H1 (cell line): ENCODE measurements at regions not wholly inside any gene's neighbourhood (a gene's known extent, or its start where the extent isn't known, plus 50 kb on each side); places are given as distances from the start of the nearest gene placed in this dataset.

ENCODE experiments used
- CTCF ChIA-PET: fragments of 300-600 bp; sonication (Branson Sonifier 250); formaldehyde crosslinking; loops from one replicate; lab custom pipeline; 2021; ENCODE audit not compliant: partially characterized antibody; lab: Charles Lee
- POLR2A ChIA-PET: fragments of 300-600 bp; sonication (Branson Sonifier 250); formaldehyde crosslinking; loops from one replicate; lab custom pipeline; 2021; ENCODE audit warnings: inconsistent platforms; ENCODE audit not compliant: partially characterized antibody; lab: Charles Lee
- DNase-seq, 2 experiments: peaks; one replicate each; pipeline versions ENCODE4 v3.0.0 to v3.0.0-alpha.2; 2010 to 2022; ENCODE audit warnings: low spot score in 2 of 2, low read depth in 1 of 2, mixed read lengths in 1 of 2
- FAIRE-seq: peaks from 2 replicates; lab custom pipeline; 2011; peaks lifted over from hg19 to GRCh38; lab: Jason Lieb, UNC
- H2AFZ ChIP-seq: 2 replicates; pipeline ENCODE4 v1.8.1; 2012; ENCODE audit warnings: low read length, inconsistent platforms
- H2AK5ac ChIP-seq: 2 replicates; pipeline ENCODE4 v1.6.1; 2013; ENCODE audit warnings: low read depth, low read length
- H2BK120ac ChIP-seq: replicated peaks from 2 replicates; pipeline ENCODE3; 2013; ENCODE audit warnings: low read depth, low read length, inconsistent platforms
- H2BK12ac ChIP-seq: 2 replicates; pipeline ENCODE4 v1.6.1; 2013; ENCODE audit warnings: low read depth, low read length
- H2BK15ac ChIP-seq: 2 replicates; pipeline ENCODE4 v1.6.1; 2013; ENCODE audit warnings: low read length
- H2BK20ac ChIP-seq: 2 replicates; pipeline ENCODE4 v1.6.1; 2013; ENCODE audit warnings: low read length
- H2BK5ac ChIP-seq: 2 replicates; pipeline ENCODE4 v1.6.1; 2013; ENCODE audit warnings: low read depth, low read length
- H3K14ac ChIP-seq: 2 replicates; pipeline ENCODE4 v1.6.1; 2013; ENCODE audit warnings: inconsistent platforms; ENCODE audit not compliant: insufficient read length
- H3K18ac ChIP-seq: 2 replicates; pipeline ENCODE4 v1.6.1; 2013; ENCODE audit warnings: low read length; ENCODE audit errors: extremely low read depth
- H3K23ac ChIP-seq: 2 replicates; pipeline ENCODE4 v1.6.1; 2013; ENCODE audit warnings: inconsistent platforms; ENCODE audit not compliant: insufficient read length
- H3K23me2 ChIP-seq: 2 replicates; pipeline ENCODE4 v1.6.1; 2013; ENCODE audit warnings: low read depth, low read length
- H3K27ac ChIP-seq: 2 replicates; pipeline ENCODE4 v1.6.1; 2011; ENCODE audit warnings: low read depth, low read length, inconsistent platforms
- H3K27me3 ChIP-seq, 4 experiments: replicated peaks in 1 of 4; 1 replicate in 1 of 4; 2 replicates in 3 of 4; pipeline versions ENCODE4 v1.6.1 to v1.8.1; 2011 to 2013; ENCODE audit warnings: low read length in 3 of 4, mild to moderate bottlenecking in 3 of 4, inconsistent platforms in 2 of 4, mixed read lengths in 2 of 4, moderate library complexity in 1 of 4; ENCODE audit not compliant: control insufficient read depth in 3 of 4, insufficient read depth in 3 of 4; ENCODE audit errors: extremely low read depth in 1 of 4
- H3K36me3 ChIP-seq, 4 experiments: 2 replicates each; pipeline versions ENCODE4 v1.6.1 to v1.8.1; 2011 to 2013; ENCODE audit warnings: mild to moderate bottlenecking in 4 of 4, low read length in 3 of 4, moderate library complexity in 2 of 4, control low read depth in 1 of 4, inconsistent platforms in 1 of 4; ENCODE audit not compliant: insufficient read depth in 4 of 4, control insufficient read depth in 2 of 4
- H3K4ac ChIP-seq: replicated peaks from 2 replicates; pipeline ENCODE3; 2013; ENCODE audit warnings: low read length, low read depth, mixed read lengths, inconsistent platforms; ENCODE audit not compliant: insufficient read length
- H3K4me1 ChIP-seq, 4 experiments: replicated peaks in 1 of 4; 1 replicate in 1 of 4; 2 replicates in 3 of 4; pipeline versions ENCODE4 v1.6.1 to v1.8.1; 2011 to 2013; ENCODE audit warnings: low read length in 3 of 4, inconsistent platforms in 2 of 4, mixed read lengths in 1 of 4; ENCODE audit not compliant: insufficient read depth in 4 of 4, control insufficient read depth in 3 of 4
- H3K4me2 ChIP-seq, 2 experiments: 2 replicates each; pipeline versions ENCODE4 v1.6.1 to v1.8.1; 2011 to 2013; ENCODE audit warnings: low read depth in 2 of 2, low read length in 2 of 2, control low read depth in 1 of 2, inconsistent platforms in 1 of 2, mild to moderate bottlenecking in 1 of 2; ENCODE audit not compliant: insufficient read depth in 1 of 2
- H3K4me3 ChIP-seq, 4 experiments: fragments of 200-600, 300-600 bp in 1 of 4; sonication (generic), shearing (Covaris generic), sonication (Bioruptor Twin) in 1 of 4; 2 replicates each; pipeline versions ENCODE4 v1.5.1 to v1.8.1; 2011 to 2016; ENCODE audit warnings: low read length in 4 of 4, low read depth in 3 of 4, control low read depth in 2 of 4, inconsistent platforms in 2 of 4, mild to moderate bottlenecking in 2 of 4, mixed read lengths in 1 of 4, moderate library complexity in 1 of 4; ENCODE audit not compliant: insufficient read depth in 2 of 4; ENCODE audit errors: extremely low read depth in 1 of 4
- H3K56ac ChIP-seq: replicated peaks from 2 replicates; pipeline ENCODE3; 2013; ENCODE audit warnings: low read depth, mild to moderate bottlenecking, mixed read lengths, low read length, inconsistent platforms; ENCODE audit not compliant: insufficient read length
- H3K79me1 ChIP-seq: 2 replicates; pipeline ENCODE4 v1.6.1; 2013; ENCODE audit warnings: low read depth, low read length, control low read depth
- H3K79me2 ChIP-seq, 2 experiments: 2 replicates each; pipeline versions ENCODE4 v1.6.1 to v1.8.1; 2012 to 2013; ENCODE audit warnings: low read length in 2 of 2, mild to moderate bottlenecking in 2 of 2, inconsistent platforms in 1 of 2; ENCODE audit not compliant: insufficient read depth in 2 of 2, control insufficient read depth in 1 of 2
- H3K9ac ChIP-seq, 4 experiments: replicated peaks in 1 of 4; 1 replicate in 1 of 4; 2 replicates in 3 of 4; pipeline versions ENCODE4 v1.6.1 to v1.8.1; 2011 to 2013; ENCODE audit warnings: low read depth in 3 of 4, low read length in 3 of 4, control low read depth in 2 of 4, mild to moderate bottlenecking in 2 of 4, moderate library complexity in 2 of 4, inconsistent platforms in 1 of 4; ENCODE audit errors: extremely low read depth in 1 of 4
- H3K9me3 ChIP-seq, 2 experiments: 2 replicates each; pipeline versions ENCODE4 v1.6.1 to v1.8.1; 2012 to 2013; ENCODE audit warnings: mild to moderate bottlenecking in 2 of 2, moderate library complexity in 2 of 2, control low read depth in 1 of 2, inconsistent platforms in 1 of 2, low read depth in 1 of 2, low read length in 1 of 2, mixed read lengths in 1 of 2; ENCODE audit not compliant: insufficient read depth in 2 of 2
- H4K20me1 ChIP-seq, 2 experiments: replicated peaks in 1 of 2; 2 replicates each; pipeline versions ENCODE3 to v1.8.1; 2011 to 2013; ENCODE audit warnings: inconsistent platforms in 2 of 2, low read length in 2 of 2, mild to moderate bottlenecking in 1 of 2; ENCODE audit not compliant: insufficient read depth in 2 of 2, control insufficient read depth in 1 of 2
- H4K5ac ChIP-seq: 2 replicates; pipeline ENCODE4 v1.6.1; 2013; ENCODE audit warnings: low read length, low read depth, mixed read lengths, inconsistent platforms; ENCODE audit not compliant: insufficient read length
- H4K8ac ChIP-seq: 2 replicates; pipeline ENCODE4 v1.8.0; 2013; ENCODE audit warnings: mild to moderate bottlenecking, moderate library complexity, low read length, inconsistent platforms; ENCODE audit not compliant: insufficient read depth; ENCODE audit errors: extremely low read depth
- H4K91ac ChIP-seq: replicated peaks from 2 replicates; pipeline ENCODE3; 2013; ENCODE audit warnings: low read length, mixed read lengths, inconsistent platforms; ENCODE audit not compliant: insufficient read length
- MAX ChIP-seq: IDR thresholded peaks from 2 replicates; pipeline ENCODE4 v1.6.1; 2012; ENCODE audit warnings: inconsistent platforms
- WGBS, 2 experiments: shearing (Covaris generic) in 1 of 2; methylation state at CpG; one replicate each; pipeline versions ENCODE4 v1.1.6 to v1.1.7; 2013 to 2015; ENCODE audit warnings: low lambda C conversion rate in 2 of 2, mixed read lengths in 2 of 2, inconsistent platforms in 1 of 2, low coverage in 1 of 2, missing lambda C conversion rate in 1 of 2; ENCODE audit not compliant: insufficient replicate concordance in 2 of 2, insufficient coverage in 1 of 2, insufficient read length in 1 of 2; ENCODE audit errors: extremely low coverage in 1 of 2, missing lambda C conversion rate in 1 of 2; 5-methylcytosine and 5-hydroxymethylcytosine counted together

- no peak overlapping the region for H3K9ac ChIP-seq
- peaks cover 0 to 8% (median 3%) of the 10 kb centered on the region in 4 experiments; a peak in 4 of 7 replicates for H3K4me1 ChIP-seq
- H3K14ac ChIP-seq: no peak overlapping the region
- H3K79me1 ChIP-seq: no peaks in the 10 kb centered on the region
- H3K27ac ChIP-seq: no peak overlapping the region
- no peak for FAIRE-seq
- DNase-seq: no peak
- H4K91ac ChIP-seq: no peak overlapping the region
- no peak overlapping the region for H3K56ac ChIP-seq
- no peak overlapping the region for H4K5ac ChIP-seq
- H2BK12ac ChIP-seq: no peak overlapping the region
- no peak overlapping the region for H3K4ac ChIP-seq
- no peak overlapping the region for H3K4me2 ChIP-seq
- POLR2A ChIA-PET: no interaction called here
- no peak overlapping the region for H2BK15ac ChIP-seq
- no peak overlapping the region for H2AFZ ChIP-seq
- CTCF ChIA-PET: interaction anchor here (0.8 to 3.5 kb wide), 3 partner anchors 148 to 154 kb away, joined by 3 to 31 read pairs (median 19); no protein-coding TSS in a partner anchor
- H2BK5ac ChIP-seq: no peak overlapping the region
- H3K27me3 ChIP-seq: no peaks in the 10 kb centered on the region
- no peaks in the 10 kb centered on the region for H4K20me1 ChIP-seq
- H2BK120ac ChIP-seq: no peak overlapping the region
- WGBS, 2 experiments: 92% methylated on average over 4 of the region's 4 CpGs; no CpG with 5 or more reads in 1 of the 2 experiments
- no peak overlapping the region for H4K8ac ChIP-seq
- H3K79me2 ChIP-seq: no peaks in the 10 kb centered on the region
- H3K4me3 ChIP-seq: no peak overlapping the region
- H3K18ac ChIP-seq: no peak overlapping the region
- H3K36me3 ChIP-seq: no peaks in the 10 kb centered on the region
- no peaks in the 10 kb centered on the region for H3K9me3 ChIP-seq
- no peak overlapping the region for H2BK20ac ChIP-seq
- no peaks in the 10 kb centered on the region for H3K23me2 ChIP-seq
- H3K23ac ChIP-seq: no peak overlapping the region
- no peak overlapping the region for H2AK5ac ChIP-seq
- no peak for TF ChIP-seq MAX
These were observed 108.4 kb downstream of the MDH1 start for GRCh38 chr2:63697160-63697559.
